SK-MEL-5 (cell line): ENCODE measurements at regions not wholly inside any gene's neighbourhood (a gene's known extent, or its start where the extent isn't known, plus 50 kb on each side); places are given as distances from the start of the nearest gene placed in this dataset.

Experiments used
- DNase-seq: peaks from one replicate; pipeline ENCODE4 v3.0.0-alpha.2; 2016; ENCODE audit warnings: low read depth, low spot score
- in situ Hi-C: cut with HindIII; loops from 2 replicates; pipeline ENCODE4 v1.10.0; 2016; ENCODE audit warnings: low sequenced_read_pairs, high pct_unique_total_duplicates, low pct_unique_long_range_greater_than_20kb
- small RNA-seq, 2 experiments: library from RNA; depleted of rRNA; stranded (forward); fragments of <200 nt; gene quantifications; one replicate each; pipeline ENCODE3, GENCODE V24; 2014

GRCh38 chr11:103849366-103849765 lies 187.1 kb upstream of the DDI1 start:
- no peak for DNase-seq
- in situ Hi-C loops, result no loop called here

GRCh38 chr11:103850419-103851165 lies 185.8 kb upstream of the DDI1 start:
- in situ Hi-C loops, result no loop called here
- DNase-seq, result no peak

GRCh38 chr11:103851166-103851651 lies 185.2 kb upstream of the DDI1 start:
- DNase-seq, result no peak
- in situ Hi-C loops, result no loop called here

Small RNAs in the stretch of these regions (small RNA-seq; reads per million reads assigned to genes)
- gene MIR4693, result 0 reads per million in 2 experiments
